ENCODE measurements at regions not wholly inside any gene's neighbourhood (a gene's known extent, or its start where the extent isn't known, plus 50 kb on each side); places are given as distances from the start of the nearest gene placed in this dataset.

- H3K4me1 Mint-ChIP-seq = no peaks in the 10 kb centered on the region
- Histone ChIP-seq H3K36me3 (ENCODE audit: control insufficient read depth, insufficient read depth, low read length) (no peaks in the 10 kb centered on the region), H3K4me3 (ENCODE audit: low read length) (no peak overlapping the region), H3K4me1 (ENCODE audit: control insufficient read depth, insufficient read depth, low read length) (no peaks in the 10 kb centered on the region), H3K27me3 (ENCODE audit: control insufficient read depth, insufficient read depth, low read length, poor library complexity, severe bottlenecking) (no peaks in the 10 kb centered on the region), H3K27ac (ENCODE audit: low read depth, low read length) (no peak overlapping the region), H3K9me3 (ENCODE audit: control insufficient read depth, low read length) (no peaks in the 10 kb centered on the region), H3K9ac (ENCODE audit: extremely low read depth, low read length, poor library complexity, severe bottlenecking) (no peak overlapping the region)
- no peak overlapping the region for H3K27ac Mint-ChIP-seq
- H3K4me3 Mint-ChIP-seq = no peak overlapping the region
- no peaks in the 10 kb centered on the region for H3K27me3 Mint-ChIP-seq (ENCODE audit: insufficient read depth)
- no peaks in the 10 kb centered on the region for H3K36me3 Mint-ChIP-seq (ENCODE audit: low read depth)
- TF ChIP-seq, protein P1, sequence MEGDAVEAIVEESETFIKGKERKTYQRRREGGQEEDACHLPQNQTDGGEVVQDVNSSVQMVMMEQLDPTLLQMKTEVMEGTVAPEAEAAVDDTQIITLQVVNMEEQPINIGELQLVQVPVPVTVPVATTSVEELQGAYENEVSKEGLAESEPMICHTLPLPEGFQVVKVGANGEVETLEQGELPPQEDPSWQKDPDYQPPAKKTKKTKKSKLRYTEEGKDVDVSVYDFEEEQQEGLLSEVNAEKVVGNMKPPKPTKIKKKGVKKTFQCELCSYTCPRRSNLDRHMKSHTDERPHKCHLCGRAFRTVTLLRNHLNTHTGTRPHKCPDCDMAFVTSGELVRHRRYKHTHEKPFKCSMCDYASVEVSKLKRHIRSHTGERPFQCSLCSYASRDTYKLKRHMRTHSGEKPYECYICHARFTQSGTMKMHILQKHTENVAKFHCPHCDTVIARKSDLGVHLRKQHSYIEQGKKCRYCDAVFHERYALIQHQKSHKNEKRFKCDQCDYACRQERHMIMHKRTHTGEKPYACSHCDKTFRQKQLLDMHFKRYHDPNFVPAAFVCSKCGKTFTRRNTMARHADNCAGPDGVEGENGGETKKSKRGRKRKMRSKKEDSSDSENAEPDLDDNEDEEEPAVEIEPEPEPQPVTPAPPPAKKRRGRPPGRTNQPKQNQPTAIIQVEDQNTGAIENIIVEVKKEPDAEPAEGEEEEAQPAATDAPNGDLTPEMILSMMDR (conservative IDR thresholded peaks at IDR 0.05) = no peak
- 80% methylated on average over 1 to 2 of the region's 2 CpGs for WGBS, 2 experiments (ENCODE audit: insufficient coverage in 1 of 2, insufficient read length in 1 of 2)
- H3K9me3 Mint-ChIP-seq = no peaks in the 10 kb centered on the region
- no peak for DNase-seq
Observed at GRCh38 chr9:24413651-24414050, 132.0 kb downstream of the IZUMO3 start.

GRCh38 chr9:24398466-24398865 is 147.2 kb downstream of the IZUMO3 start:
- Histone ChIP-seq H3K9me3 (ENCODE audit: control insufficient read depth, low read length) (peaks cover 5% of the 10 kb centered on the region), H3K36me3 (ENCODE audit: control insufficient read depth, insufficient read depth, low read length) (no peaks in the 10 kb centered on the region), H3K27me3 (ENCODE audit: control insufficient read depth, insufficient read depth, low read length, poor library complexity, severe bottlenecking) (no peaks in the 10 kb centered on the region), H3K9ac (ENCODE audit: extremely low read depth, low read length, poor library complexity, severe bottlenecking) (no peak overlapping the region), H3K27ac (ENCODE audit: low read depth, low read length) (no peak overlapping the region), H3K4me1 (ENCODE audit: control insufficient read depth, insufficient read depth, low read length) (no peaks in the 10 kb centered on the region), H3K4me3 (ENCODE audit: low read length) (no peak overlapping the region)
- peaks cover 6% of the 10 kb centered on the region for H3K4me1 Mint-ChIP-seq
- no peaks in the 10 kb centered on the region for H3K36me3 Mint-ChIP-seq (ENCODE audit: low read depth)
- H3K9me3 Mint-ChIP-seq = peaks cover 3% of the 10 kb centered on the region
- no peak overlapping the region for H3K4me3 Mint-ChIP-seq
- DNase-seq = no peak
- TF ChIP-seq, protein P1 (conservative IDR thresholded peaks at IDR 0.05) = no peak
- 48 to 60% methylated on average over 4 of the region's 4 CpGs for WGBS, 2 experiments (ENCODE audit: insufficient coverage in 1 of 2, insufficient read length in 1 of 2)
- peak overlapping the region; percentile 3 for H3K27ac Mint-ChIP-seq
- H3K27me3 Mint-ChIP-seq (ENCODE audit: insufficient read depth) = no peaks in the 10 kb centered on the region

GRCh38 chr9:24391095-24391494 is 154.6 kb downstream of the IZUMO3 start:
- no peak overlapping the region for H3K4me3 Mint-ChIP-seq
- H3K27me3 Mint-ChIP-seq (ENCODE audit: insufficient read depth) = no peaks in the 10 kb centered on the region
- H3K36me3 Mint-ChIP-seq (ENCODE audit: low read depth) = no peaks in the 10 kb centered on the region
- no peak overlapping the region for H3K27ac ChIP-seq (ENCODE audit: low read depth, low read length)
- no peaks in the 10 kb centered on the region for H3K9me3 ChIP-seq (ENCODE audit: control insufficient read depth, low read length)
- no peak overlapping the region for H3K9ac ChIP-seq (ENCODE audit: extremely low read depth, low read length, poor library complexity, severe bottlenecking)
- H3K4me3 ChIP-seq (ENCODE audit: low read length) = no peak overlapping the region
- 89 to 93% methylated on average over 3 to 4 of the region's 4 CpGs for WGBS, 2 experiments (ENCODE audit: insufficient coverage in 1 of 2, insufficient read length in 1 of 2)
- no peaks in the 10 kb centered on the region for H3K4me1 ChIP-seq (ENCODE audit: control insufficient read depth, insufficient read depth, low read length)
- no peak for DNase-seq
- no peaks in the 10 kb centered on the region for H3K36me3 ChIP-seq (ENCODE audit: control insufficient read depth, insufficient read depth, low read length)
- no peaks in the 10 kb centered on the region for H3K27me3 ChIP-seq (ENCODE audit: control insufficient read depth, insufficient read depth, low read length, poor library complexity, severe bottlenecking)
- no peaks in the 10 kb centered on the region for H3K4me1 Mint-ChIP-seq
- TF ChIP-seq, protein P1 (conservative IDR thresholded peaks at IDR 0.05) = no peak
- H3K9me3 Mint-ChIP-seq = no peaks in the 10 kb centered on the region
- H3K27ac Mint-ChIP-seq = no peak overlapping the region
